ENCODE measurements at regions not wholly inside any gene's neighbourhood (a gene's known extent, or its start where the extent isn't known, plus 50 kb on each side); places are given as distances from the start of the nearest gene placed in this dataset.

DNA sequence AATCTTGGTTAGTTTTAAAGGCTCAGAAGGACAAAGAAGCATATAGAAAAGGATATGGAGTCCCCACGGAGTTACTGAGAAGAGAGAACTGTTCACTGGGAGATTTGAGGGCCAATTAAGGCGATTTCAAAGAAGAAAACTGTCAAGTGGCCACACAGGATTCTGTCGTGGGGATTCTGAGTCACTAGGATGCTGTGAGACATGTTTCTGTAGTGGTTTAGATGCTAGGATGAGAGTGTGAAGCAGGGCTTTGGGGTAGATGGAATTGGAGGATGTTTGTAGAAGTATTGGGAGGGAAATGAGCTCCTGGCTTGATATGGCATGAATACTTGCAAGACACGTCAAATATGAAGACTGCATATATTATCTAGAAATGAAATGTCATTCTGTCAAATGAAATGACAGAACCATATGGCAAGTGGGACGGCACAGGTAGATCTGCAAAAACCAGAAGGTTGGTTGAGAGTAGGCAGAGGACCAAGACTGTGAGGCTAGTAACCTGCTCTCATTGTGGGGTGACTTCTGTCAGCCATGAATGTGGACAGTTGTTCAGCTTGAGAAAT lies 136.3 kb upstream of the SPRY4 start:
- TF ChIP-seq, protein P1, sequence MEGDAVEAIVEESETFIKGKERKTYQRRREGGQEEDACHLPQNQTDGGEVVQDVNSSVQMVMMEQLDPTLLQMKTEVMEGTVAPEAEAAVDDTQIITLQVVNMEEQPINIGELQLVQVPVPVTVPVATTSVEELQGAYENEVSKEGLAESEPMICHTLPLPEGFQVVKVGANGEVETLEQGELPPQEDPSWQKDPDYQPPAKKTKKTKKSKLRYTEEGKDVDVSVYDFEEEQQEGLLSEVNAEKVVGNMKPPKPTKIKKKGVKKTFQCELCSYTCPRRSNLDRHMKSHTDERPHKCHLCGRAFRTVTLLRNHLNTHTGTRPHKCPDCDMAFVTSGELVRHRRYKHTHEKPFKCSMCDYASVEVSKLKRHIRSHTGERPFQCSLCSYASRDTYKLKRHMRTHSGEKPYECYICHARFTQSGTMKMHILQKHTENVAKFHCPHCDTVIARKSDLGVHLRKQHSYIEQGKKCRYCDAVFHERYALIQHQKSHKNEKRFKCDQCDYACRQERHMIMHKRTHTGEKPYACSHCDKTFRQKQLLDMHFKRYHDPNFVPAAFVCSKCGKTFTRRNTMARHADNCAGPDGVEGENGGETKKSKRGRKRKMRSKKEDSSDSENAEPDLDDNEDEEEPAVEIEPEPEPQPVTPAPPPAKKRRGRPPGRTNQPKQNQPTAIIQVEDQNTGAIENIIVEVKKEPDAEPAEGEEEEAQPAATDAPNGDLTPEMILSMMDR (IDR thresholded peaks at IDR 0.05; ENCODE audit: control insufficient read depth, insufficient read depth, low read depth, low read length, missing control alignments), result no peak
- no peak overlapping the region for H3K4me3 ChIP-seq (ENCODE audit: control insufficient read depth, low read depth, low read length)
- no peak for DNase-seq (ENCODE audit: low read depth)

DNA sequence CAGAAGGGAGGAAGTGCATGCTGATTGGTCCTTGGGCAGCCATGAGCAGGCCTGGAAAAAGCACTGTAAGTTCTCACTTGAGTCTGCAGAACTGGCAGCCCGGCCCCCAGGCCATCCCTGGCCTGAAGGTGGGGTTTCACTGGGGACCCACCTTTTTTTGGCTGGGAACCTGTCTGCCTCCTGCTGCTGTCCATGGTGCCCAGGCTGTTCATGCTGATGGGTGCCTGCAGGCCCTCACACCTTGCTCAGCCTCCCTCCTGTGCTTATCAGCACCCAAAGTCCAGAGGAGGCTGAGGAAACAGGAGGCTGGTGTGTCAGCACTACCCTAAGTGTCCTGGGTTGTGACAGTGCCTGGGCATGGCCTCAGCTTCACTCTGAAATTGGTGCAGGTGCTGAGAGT lies 134.4 kb upstream of the SPRY4 start:
- H3K4me3 ChIP-seq (ENCODE audit: control insufficient read depth, low read depth, low read length), result no peak overlapping the region
- no peak for DNase-seq (ENCODE audit: low read depth)
- TF ChIP-seq, protein P1 (IDR thresholded peaks at IDR 0.05; ENCODE audit: control insufficient read depth, insufficient read depth, low read depth, low read length, missing control alignments), result no peak

DNA sequence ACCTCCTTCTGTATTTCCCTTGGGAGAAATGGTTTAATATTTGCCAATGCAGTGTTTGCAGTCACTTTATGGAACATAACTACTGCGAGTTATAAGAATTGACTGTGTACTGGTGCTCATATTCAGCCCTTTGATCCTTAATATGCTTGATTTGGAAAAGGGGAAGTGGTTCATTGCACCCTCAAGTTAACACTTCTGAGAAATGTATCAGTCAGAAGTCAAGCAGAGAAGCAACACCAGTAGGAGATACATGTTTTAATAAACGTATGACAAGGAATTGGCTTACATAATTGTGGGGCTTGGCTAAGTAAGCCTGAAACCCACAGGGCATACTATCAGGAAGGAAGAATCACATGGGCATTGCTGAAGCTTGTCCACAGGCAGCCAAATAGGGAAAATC lies 131.0 kb upstream of the SPRY4 start:
- no peak overlapping the region for H3K4me3 ChIP-seq (ENCODE audit: control insufficient read depth, low read depth, low read length)
- TF ChIP-seq, protein P1 (IDR thresholded peaks at IDR 0.05; ENCODE audit: control insufficient read depth, insufficient read depth, low read depth, low read length, missing control alignments), result no peak
- DNase-seq (ENCODE audit: low read depth), result no peak

DNA sequence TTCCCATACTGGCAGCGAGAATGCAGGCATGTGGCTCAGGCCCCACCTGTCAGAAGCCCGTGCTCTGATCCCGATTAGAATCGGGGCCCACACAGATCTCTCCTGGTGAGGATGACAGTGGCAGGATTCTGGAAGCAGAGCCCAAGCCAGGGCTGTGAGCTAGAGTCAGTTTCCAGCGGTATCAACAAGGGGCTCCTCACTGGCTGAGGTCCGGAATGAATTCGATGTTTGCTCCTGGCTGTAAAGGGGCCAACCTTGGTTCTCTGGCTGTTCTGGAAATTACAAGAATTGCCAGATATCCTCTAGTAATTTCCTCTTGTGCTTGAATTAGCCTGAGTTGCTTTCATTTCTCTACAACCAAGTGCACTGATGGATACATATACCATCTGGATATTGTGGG lies 129.1 kb upstream of the SPRY4 start:
- DNase-seq (ENCODE audit: low read depth), result no peak
- H3K4me3 ChIP-seq (ENCODE audit: control insufficient read depth, low read depth, low read length), result no peak overlapping the region
- TF ChIP-seq, protein P1 (IDR thresholded peaks at IDR 0.05; ENCODE audit: control insufficient read depth, insufficient read depth, low read depth, low read length, missing control alignments), result no peak

DNA sequence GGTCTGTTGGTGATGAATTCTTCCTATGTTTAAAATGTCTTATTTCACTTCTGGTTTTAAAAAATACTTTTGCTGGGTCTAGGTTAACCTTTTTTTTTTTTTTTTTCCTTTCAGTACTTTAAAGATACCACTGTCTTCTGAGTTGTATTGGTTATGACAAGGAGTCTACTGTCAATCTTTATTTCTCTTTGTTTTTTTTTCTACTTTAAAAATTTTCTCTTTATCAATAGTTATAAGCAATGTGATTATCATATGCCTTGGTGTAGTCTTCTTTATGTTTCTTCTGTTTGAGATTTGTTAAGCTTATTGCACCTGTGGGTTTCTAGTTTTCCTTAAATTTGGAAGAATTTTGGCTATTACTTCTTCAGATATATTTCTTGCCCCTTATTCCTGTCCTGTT lies 125.6 kb upstream of the SPRY4 start:
- DNase-seq (ENCODE audit: low read depth), result no peak
- H3K4me3 ChIP-seq (ENCODE audit: control insufficient read depth, low read depth, low read length), result no peak overlapping the region
- TF ChIP-seq, protein P1 (IDR thresholded peaks at IDR 0.05; ENCODE audit: control insufficient read depth, insufficient read depth, low read depth, low read length, missing control alignments), result no peak

DNA sequence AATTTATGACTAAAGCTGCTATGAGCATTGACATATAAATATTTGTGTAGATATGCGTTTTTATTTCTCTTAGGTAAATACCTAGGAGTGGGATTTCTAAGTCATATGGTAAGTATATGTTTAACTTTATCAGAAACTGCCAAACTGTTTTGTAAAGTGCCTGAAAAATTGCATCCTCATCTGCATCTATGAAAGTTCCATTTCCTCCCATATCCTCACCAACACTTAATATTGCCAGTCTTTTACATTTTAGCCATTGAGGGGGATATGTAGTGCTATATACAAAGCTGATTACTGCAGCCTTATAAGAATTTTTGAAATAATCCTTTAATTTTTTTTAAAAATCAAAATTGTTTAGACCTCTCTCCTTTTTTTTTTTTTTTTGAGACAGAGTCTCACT lies 123.1 kb upstream of the SPRY4 start:
- H3K4me3 ChIP-seq (ENCODE audit: control insufficient read depth, low read depth, low read length), result no peak overlapping the region
- TF ChIP-seq, protein P1 (IDR thresholded peaks at IDR 0.05; ENCODE audit: control insufficient read depth, insufficient read depth, low read depth, low read length, missing control alignments), result no peak
- no peak for DNase-seq (ENCODE audit: low read depth)

DNA sequence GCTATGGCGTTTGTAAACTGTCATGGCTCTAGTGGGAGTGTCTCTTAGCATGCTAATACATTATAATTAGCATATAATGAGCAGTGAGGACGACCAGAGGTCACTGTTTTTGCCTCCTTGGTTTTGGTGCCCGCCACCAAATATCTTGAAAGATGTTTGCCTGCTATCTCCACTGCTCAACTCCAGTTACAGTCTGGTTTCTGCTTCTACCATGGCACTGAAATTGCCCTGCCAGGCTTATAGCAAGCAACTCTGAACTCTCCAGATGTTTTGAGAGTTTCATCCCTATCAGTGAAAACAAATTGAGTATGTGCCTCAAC lies 122.1 kb upstream of the SPRY4 start:
- TF ChIP-seq, protein P1 (IDR thresholded peaks at IDR 0.05; ENCODE audit: control insufficient read depth, insufficient read depth, low read depth, low read length, missing control alignments), result no peak
- H3K4me3 ChIP-seq (ENCODE audit: control insufficient read depth, low read depth, low read length), result no peak overlapping the region
- no peak for DNase-seq (ENCODE audit: low read depth)
